ENCODE measurements at regions not wholly inside any gene's neighbourhood (a gene's known extent, or its start where the extent isn't known, plus 50 kb on each side); places are given as distances from the start of the nearest gene placed in this dataset.

- Histone ChIP-seq H3K36me3 (ENCODE audit: control insufficient read depth in 1 of 2, insufficient read depth in 2 of 2, low read length in 2 of 2) (no peaks in the 10 kb centered on the region), H3K27ac (ENCODE audit: low read depth, low read length) (no peak overlapping the region), H3K4me3 (replicated peaks in 1 of 2; ENCODE audit: low read depth in 1 of 2, low read length in 2 of 2) (no peak overlapping the region), H3K27me3 (ENCODE audit: insufficient read depth, low read length) (no peaks in the 10 kb centered on the region), H3K4me2 (ENCODE audit: low read length) (no peak overlapping the region), H2AFZ (ENCODE audit: low read depth, low read length, poor library complexity, severe bottlenecking) (no peak overlapping the region), H3K79me2 (ENCODE audit: insufficient read depth, low read length) (no peaks in the 10 kb centered on the region), H3K9me3 (ENCODE audit: control insufficient read depth in 1 of 2, insufficient read depth in 1 of 2, low read depth in 1 of 2, low read length in 2 of 2) (peaks cover 3 to 18% of the 10 kb centered on the region in 2 experiments; a peak in 2 of 4 replicates), H3K4me1 (ENCODE audit: control insufficient read depth in 1 of 2, insufficient read depth in 2 of 2, low read length in 2 of 2) (no peaks in the 10 kb centered on the region), H3K9me2 (ENCODE audit: insufficient read depth) (no peaks in the 10 kb centered on the region), H3K9ac (ENCODE audit: low read length) (no peak overlapping the region), H4K20me1 (ENCODE audit: insufficient read depth) (no peaks in the 10 kb centered on the region)
- intact Hi-C loops (cut with micrococcal nuclease): no loop called here
- no peak for TF ChIP-seq POLR2AphosphoS5 (IDR thresholded peaks at IDR 0.05; ENCODE audit: low read depth, low read length)
- no peak for TF ChIP-seq ZBTB33 (IDR thresholded peaks at IDR 0.05; ENCODE audit: extremely low read depth, insufficient replicate concordance, low read length)
- no peak for TF ChIP-seq POLR2A (IDR thresholded peaks at IDR 0.05; ENCODE audit: borderline replicate concordance, extremely low read depth, insufficient read depth, insufficient read length)
- TF ChIP-seq FOSL1 (IDR thresholded peaks at IDR 0.05; ENCODE audit: low read depth): no peak
- no peak for TF ChIP-seq TCF7L2 (IDR thresholded peaks at IDR 0.05; ENCODE audit: borderline replicate concordance, extremely low read depth, insufficient read depth, insufficient read length)
- no peak for TF ChIP-seq SIN3A (IDR thresholded peaks at IDR 0.05; ENCODE audit: low read depth)
- no peak for TF ChIP-seq CEBPB (IDR thresholded peaks at IDR 0.05; ENCODE audit: low read depth)
- no peak for TF ChIP-seq YY1 (IDR thresholded peaks at IDR 0.05; ENCODE audit: extremely low read depth, insufficient replicate concordance, low read depth, low read length)
- TF ChIP-seq CTCF (IDR thresholded peaks at IDR 0.05 in 2 of 3, conservative IDR thresholded peaks at IDR 0.05 in 1 of 3; ENCODE audit: borderline replicate concordance in 1 of 3, insufficient read depth in 1 of 3, low read depth in 2 of 3, low read length in 2 of 3): no peak
- no peak for TF ChIP-seq ELF1 (IDR thresholded peaks at IDR 0.05; ENCODE audit: borderline replicate concordance, low read depth)
- TF ChIP-seq EZH2phosphoT487 (IDR thresholded peaks at IDR 0.05; ENCODE audit: borderline replicate concordance): no peak
- TF ChIP-seq RAD21 (IDR thresholded peaks at IDR 0.05; ENCODE audit: low read depth): no peak
- no peak for TF ChIP-seq EZH2 (IDR thresholded peaks at IDR 0.05)
- TF ChIP-seq REST (IDR thresholded peaks at IDR 0.05; ENCODE audit: low read depth): no peak
- no peak for TF ChIP-seq CBX3 (IDR thresholded peaks at IDR 0.05; ENCODE audit: low read depth)
- ATAC-seq: no peak
- POLR2A ChIA-PET: no interaction called here
- CTCF ChIA-PET: no interaction called here
- DNase-seq (ENCODE audit: low read depth, low spot score): no peak
- BruUV-seq (replicated peaks): no TSS peak
- RAD21 ChIA-PET (ENCODE audit: low non-redundant PET in 1 of 2, low total read pairs in 2 of 2, uncharacterized antibody in 2 of 2, unreplicated experiment in 2 of 2): no interaction called here
Observed at GRCh38 chr7:53521638-53522184, 486.3 kb downstream of the POM121L12 start.

Measured in HCT116 (cell line).